HEK293T (cell line): ENCODE measurements at regions not wholly inside any gene's neighbourhood (a gene's known extent, or its start where the extent isn't known, plus 50 kb on each side); places are given as distances from the start of the nearest gene placed in this dataset.

ENCODE experiments used
- ARNT ChIP-seq: fragments of 450-650 bp; IDR thresholded peaks from 2 replicates; pipeline ENCODE4 v1.6.1; 2017; ENCODE audit warnings: mild to moderate bottlenecking
- CTBP1 ChIP-seq: fragments of 450-650 bp; IDR thresholded peaks from 2 replicates; pipeline ENCODE4 v1.6.1; 2016; ENCODE audit warnings: borderline replicate concordance
- NFRKB ChIP-seq: fragments of 450-650 bp; IDR thresholded peaks from 2 replicates; pipeline ENCODE4 v1.6.1; 2016; ENCODE audit warnings: mild to moderate bottlenecking, moderate library complexity
- SP1 ChIP-seq: fragments of 450-650 bp; IDR thresholded peaks from 2 replicates; pipeline ENCODE4 v1.6.1; 2017

DNA sequence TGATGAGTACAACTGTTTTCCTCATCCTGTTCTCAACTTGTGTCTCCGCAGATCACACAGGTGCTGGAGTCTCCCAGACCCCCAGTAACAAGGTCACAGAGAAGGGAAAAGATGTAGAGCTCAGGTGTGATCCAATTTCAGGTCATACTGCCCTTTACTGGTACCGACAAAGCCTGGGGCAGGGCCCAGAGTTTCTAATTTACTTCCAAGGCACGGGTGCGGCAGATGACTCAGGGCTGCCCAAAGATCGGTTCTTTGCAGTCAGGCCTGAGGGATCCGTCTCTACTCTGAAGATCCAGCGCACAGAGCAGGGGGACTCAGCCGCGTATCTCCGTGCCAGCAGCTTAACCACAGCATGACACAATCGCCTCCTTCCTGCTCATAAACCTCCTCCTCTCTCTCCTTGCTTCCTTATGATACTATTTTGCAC lies 126.7 kb upstream of the PRSS58 start:
- TF ChIP-seq NFRKB, result no peak
- no peak for TF ChIP-seq SP1
- TF ChIP-seq ARNT, result no peak
- no peak for TF ChIP-seq CTBP1
